PC-9 (cell line): ENCODE measurements at regions not wholly inside any gene's neighbourhood (a gene's known extent, or its start where the extent isn't known, plus 50 kb on each side); places are given as distances from the start of the nearest gene placed in this dataset.

Experiments
- EZH2 ChIP-seq: fragments of 200-600 bp; sonication (generic); IDR thresholded peaks from 2 replicates; pipeline ENCODE4 v1.8.0; 2017; ENCODE audit warnings: antibody characterized with exemption, low read depth
- TF ChIP-seq, protein P1 (sequence below): fragments of 200-600 bp; sonication (generic); conservative IDR thresholded peaks from 2 replicates; pipeline ENCODE4 v1.6.1; 2017; ENCODE audit warnings: mixed run types, antibody characterized with exemption, mild to moderate bottlenecking, moderate library complexity

DNA sequence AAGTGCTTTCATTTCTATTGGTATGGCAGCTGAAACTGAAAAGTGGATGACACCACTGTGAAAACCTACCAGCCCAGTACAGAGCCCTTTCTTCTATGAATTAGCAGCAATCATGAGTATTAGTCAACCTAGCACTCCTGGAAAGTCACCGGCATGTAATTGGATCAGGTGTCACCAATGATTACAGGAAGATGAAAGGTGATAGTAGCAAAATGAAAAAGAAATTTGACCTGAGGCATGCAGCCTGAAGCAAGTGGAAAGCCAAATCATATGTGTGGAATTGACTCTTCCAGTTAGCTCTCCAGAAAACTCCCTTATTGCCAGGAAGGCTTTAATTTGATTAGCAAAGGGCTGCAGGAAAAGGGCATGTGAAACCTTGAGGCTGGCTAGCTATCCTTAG is 81.2 kb upstream of the NAA35 start:
- TF ChIP-seq, protein P1, sequence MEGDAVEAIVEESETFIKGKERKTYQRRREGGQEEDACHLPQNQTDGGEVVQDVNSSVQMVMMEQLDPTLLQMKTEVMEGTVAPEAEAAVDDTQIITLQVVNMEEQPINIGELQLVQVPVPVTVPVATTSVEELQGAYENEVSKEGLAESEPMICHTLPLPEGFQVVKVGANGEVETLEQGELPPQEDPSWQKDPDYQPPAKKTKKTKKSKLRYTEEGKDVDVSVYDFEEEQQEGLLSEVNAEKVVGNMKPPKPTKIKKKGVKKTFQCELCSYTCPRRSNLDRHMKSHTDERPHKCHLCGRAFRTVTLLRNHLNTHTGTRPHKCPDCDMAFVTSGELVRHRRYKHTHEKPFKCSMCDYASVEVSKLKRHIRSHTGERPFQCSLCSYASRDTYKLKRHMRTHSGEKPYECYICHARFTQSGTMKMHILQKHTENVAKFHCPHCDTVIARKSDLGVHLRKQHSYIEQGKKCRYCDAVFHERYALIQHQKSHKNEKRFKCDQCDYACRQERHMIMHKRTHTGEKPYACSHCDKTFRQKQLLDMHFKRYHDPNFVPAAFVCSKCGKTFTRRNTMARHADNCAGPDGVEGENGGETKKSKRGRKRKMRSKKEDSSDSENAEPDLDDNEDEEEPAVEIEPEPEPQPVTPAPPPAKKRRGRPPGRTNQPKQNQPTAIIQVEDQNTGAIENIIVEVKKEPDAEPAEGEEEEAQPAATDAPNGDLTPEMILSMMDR: no peak
- TF ChIP-seq EZH2: no peak
